Bronchial epithelial cell (primary cell): ENCODE measurements at regions not wholly inside any gene's neighbourhood (a gene's known extent, or its start where the extent isn't known, plus 50 kb on each side); places are given as distances from the start of the nearest gene placed in this dataset.

Source experiments
- DNase-seq: peaks from one replicate; pipeline ENCODE4 v3.0.0-alpha.2; 2010; ENCODE audit warnings: low read depth
- FAIRE-seq: peaks from 2 replicates; lab custom pipeline; 2011; peaks lifted over from hg19 to GRCh38; lab: Jason Lieb, UNC
- H3K27me3 ChIP-seq: 2 replicates; pipeline ENCODE4 v1.5.1; 2011; ENCODE audit warnings: low read length; ENCODE audit not compliant: control insufficient read depth, insufficient read depth
- H3K36me3 ChIP-seq: 2 replicates; pipeline ENCODE4 v1.5.1; 2011; ENCODE audit warnings: low read length; ENCODE audit not compliant: control insufficient read depth, insufficient read depth
- H3K4me3 ChIP-seq: 2 replicates; pipeline ENCODE4 v1.5.1; 2011; ENCODE audit warnings: mild to moderate bottlenecking, low read depth, low read length, control low read depth
- CTCF ChIP-seq: IDR thresholded peaks from 2 replicates; pipeline ENCODE4 v1.5.1; 2011; ENCODE audit warnings: mild to moderate bottlenecking, moderate library complexity, low read length, control low read depth, inconsistent platforms; ENCODE audit not compliant: insufficient read depth, severe bottlenecking

- H3K4me3 ChIP-seq, result no peak overlapping the region
- H3K27me3 ChIP-seq, result no peaks in the 10 kb centered on the region
- no peaks in the 10 kb centered on the region for H3K36me3 ChIP-seq
- FAIRE-seq (no peak), DNase-seq (no peak)
- no peak for TF ChIP-seq CTCF
These were observed 622.0 kb downstream of the CENPC start for GRCh38 chr4:66923081-66923865.

GRCh38 chr4:66921433-66921832, 623.9 kb downstream of the CENPC start:
- no peaks in the 10 kb centered on the region for H3K27me3 ChIP-seq
- no peak for TF ChIP-seq CTCF
- DNase-seq, result no peak
- no peak overlapping the region for H3K4me3 ChIP-seq
- FAIRE-seq, result no peak
- H3K36me3 ChIP-seq, result no peaks in the 10 kb centered on the region

GRCh38 chr4:66920514-66920913, 624.8 kb downstream of the CENPC start:
- no peak for FAIRE-seq
- no peak for DNase-seq
- no peak for TF ChIP-seq CTCF
- Histone ChIP-seq H3K36me3 (no peaks in the 10 kb centered on the region), H3K4me3 (no peak overlapping the region), H3K27me3 (no peaks in the 10 kb centered on the region)

- no peak overlapping the region for H3K4me3 ChIP-seq
- no peaks in the 10 kb centered on the region for H3K36me3 ChIP-seq
- TF ChIP-seq CTCF, result no peak
- DNase-seq (peak; percentile 70), FAIRE-seq (no peak)
- H3K27me3 ChIP-seq, result no peaks in the 10 kb centered on the region
These were observed 633.4 kb downstream of the CENPC start for GRCh38 chr4:66911880-66912279.

- FAIRE-seq, result no peak
- TF ChIP-seq CTCF, result no peak
- H3K36me3 ChIP-seq, result no peaks in the 10 kb centered on the region
- no peak for DNase-seq
- H3K4me3 ChIP-seq, result no peak overlapping the region
- no peaks in the 10 kb centered on the region for H3K27me3 ChIP-seq
These were observed 639.0 kb downstream of the CENPC start for GRCh38 chr4:66906314-66906713.
